Erythroblast (primary cell): ENCODE measurements at regions not wholly inside any gene's neighbourhood (a gene's known extent, or its start where the extent isn't known, plus 50 kb on each side); places are given as distances from the start of the nearest gene placed in this dataset.

Experiments
- DNase-seq, 2 experiments: peaks; one replicate each; lab custom pipeline; 2025; lab: John Stamatoyannopoulos, UW
- GATA1 ChIP-seq: IDR thresholded peaks from 2 replicates; pipeline ENCODE4 v1.6.1; 2011; ENCODE audit warnings: low read depth, mild to moderate bottlenecking, control low read depth, low read length, moderate library complexity
- POLR2A ChIP-seq: IDR thresholded peaks from 2 replicates; pipeline ENCODE4 v1.6.1; 2011; ENCODE audit warnings: mild to moderate bottlenecking, low read length

DNA sequence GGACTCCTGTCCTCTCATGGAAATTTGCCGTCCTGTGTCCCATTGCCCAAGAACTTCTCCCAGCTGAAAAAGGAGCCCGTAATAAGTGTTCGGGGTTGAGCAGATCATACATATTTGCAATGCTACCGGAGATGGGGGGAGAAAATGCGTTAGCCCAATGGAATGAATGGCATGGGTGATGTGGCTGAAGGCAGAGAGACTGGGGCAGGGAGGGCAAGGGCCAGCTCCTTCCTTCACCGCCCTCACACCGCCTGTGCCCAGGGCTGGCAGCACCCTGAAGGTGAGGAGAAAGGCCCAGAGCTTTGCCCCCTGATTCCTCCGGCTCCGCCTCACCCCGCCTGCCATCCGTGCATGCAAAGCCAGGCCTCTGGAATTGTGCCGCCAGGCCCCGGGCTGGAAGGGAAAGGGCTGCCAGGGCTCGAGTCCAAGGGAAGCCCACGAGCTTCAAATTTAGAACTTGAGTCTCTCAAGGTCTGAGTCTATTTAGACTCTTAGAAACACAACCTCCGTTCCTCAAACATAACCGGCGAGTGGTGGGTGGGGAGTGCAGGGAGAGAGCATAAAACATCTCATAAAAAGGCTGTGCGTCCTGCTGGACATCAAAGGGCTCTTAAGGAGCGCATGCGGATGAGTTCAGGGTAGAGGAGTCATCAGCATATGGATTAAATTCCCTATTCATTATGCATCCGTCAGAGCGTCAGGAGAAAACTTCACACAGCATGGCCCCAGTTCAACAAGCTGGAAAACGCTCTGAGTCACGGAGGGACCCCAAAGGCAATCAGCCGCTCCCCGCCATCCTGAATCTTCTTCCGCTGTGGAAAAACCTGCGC is 121.7 kb upstream of the GLI2 start:
- DNase-seq = no peak
- TF ChIP-seq GATA1 (no peak), POLR2A (no peak)

DNA sequence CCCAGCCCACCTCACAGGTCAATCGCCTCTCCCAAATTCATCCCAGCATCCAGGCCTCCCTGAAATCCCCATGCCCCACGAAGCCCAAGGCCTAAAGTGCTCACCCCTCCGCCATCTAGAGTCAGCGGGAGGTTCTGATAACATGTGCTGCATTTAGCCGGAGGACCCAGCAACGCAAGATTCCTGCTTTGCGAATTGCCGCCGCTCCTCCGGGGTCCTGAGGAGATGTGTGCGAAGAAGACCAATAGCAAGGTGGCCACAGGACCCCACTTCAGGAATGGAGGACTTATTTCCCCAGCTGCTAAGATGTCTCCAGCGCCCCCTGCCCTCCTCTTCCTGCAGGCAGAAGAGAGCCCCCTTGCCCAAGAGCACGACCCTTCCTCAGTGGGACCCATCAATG is 120.8 kb upstream of the GLI2 start:
- TF ChIP-seq GATA1 (no peak), POLR2A (no peak)
- no peak for DNase-seq

DNA sequence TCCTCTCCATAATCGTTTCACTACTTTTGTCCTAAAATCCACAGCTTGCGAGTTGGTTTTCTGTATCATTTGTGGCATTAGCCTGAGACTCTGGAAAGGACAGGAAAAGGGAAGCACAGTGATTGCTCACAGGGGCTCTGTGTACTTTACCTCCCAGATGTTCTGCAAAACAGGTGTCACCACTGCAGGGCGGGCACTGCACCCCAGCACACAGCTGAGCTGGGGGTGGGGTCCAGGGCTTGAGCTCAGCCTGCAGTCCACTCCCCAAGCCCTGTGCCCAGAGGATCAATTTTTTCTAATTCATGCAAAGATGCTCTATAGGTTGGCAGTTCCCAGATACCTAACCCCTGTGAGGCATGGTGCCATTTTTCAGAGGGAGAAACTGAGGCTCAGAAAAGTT is 119.4 kb upstream of the GLI2 start:
- DNase-seq = no peak
- TF ChIP-seq GATA1 = no peak
- TF ChIP-seq POLR2A = no peak

DNA sequence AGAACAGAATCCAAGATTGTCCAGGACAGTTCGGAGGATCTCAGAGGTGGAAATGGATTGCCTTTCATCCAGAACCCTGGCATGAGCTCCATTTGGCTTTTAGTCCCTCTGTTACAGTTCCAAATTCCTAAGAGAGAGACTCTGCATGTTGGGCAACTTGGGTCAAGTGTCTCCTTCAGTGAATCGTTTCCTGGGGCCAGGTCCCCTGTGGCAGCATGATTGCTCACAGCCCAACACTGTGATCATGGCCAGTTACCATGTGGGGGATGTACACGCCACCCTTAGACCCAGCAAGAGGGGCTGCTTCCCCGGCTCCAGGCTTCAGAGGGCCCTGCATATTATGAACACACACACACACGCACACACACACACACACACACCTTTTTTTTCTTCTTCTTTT is 118.6 kb upstream of the GLI2 start:
- no peak for DNase-seq

DNA sequence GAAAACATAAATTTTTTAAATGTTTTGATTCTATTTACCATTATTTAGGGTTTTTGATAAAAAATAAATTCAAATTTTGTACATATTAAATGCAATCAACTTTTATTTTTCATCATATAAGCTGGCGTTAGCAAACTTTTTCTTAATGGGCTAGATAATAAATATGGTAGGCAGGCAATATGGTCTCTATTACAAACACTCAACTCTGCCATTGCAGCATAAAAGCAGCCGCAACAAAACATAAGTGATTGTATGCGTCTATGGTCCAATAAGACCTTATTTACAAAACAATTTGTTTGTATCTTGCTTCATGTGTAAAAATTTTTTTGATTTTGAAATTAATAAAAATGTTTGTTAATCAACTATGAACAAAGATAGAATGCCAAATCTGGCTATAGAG is 116.8 kb upstream of the GLI2 start:
- TF ChIP-seq POLR2A (no peak), GATA1 (no peak)
- no peak for DNase-seq

More for the DNA sequence above, 118.6 kb upstream of the GLI2 start:
- TF ChIP-seq POLR2A (no peak), GATA1 (no peak)

DNA sequence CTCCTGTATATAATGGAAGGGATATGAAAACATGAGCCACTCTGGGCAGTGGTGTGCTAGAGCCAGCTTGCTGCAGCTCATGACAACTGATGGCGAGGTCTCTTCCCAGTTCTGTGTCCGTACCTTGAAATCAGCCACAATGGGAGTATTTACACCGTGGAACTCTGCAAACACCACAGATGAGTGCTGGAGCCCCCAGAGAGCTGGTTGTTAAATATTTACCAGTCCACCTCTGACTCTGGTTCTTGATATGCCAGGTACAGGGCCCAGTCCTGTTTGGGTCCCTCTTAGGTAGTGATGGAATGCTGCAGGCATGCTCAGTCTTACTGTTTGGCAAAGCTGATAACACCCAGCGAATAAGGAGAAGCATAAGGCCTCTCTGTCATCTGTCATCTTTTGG is 116.1 kb upstream of the GLI2 start:
- DNase-seq = no peak
- TF ChIP-seq GATA1 = no peak
- TF ChIP-seq POLR2A = no peak

DNA sequence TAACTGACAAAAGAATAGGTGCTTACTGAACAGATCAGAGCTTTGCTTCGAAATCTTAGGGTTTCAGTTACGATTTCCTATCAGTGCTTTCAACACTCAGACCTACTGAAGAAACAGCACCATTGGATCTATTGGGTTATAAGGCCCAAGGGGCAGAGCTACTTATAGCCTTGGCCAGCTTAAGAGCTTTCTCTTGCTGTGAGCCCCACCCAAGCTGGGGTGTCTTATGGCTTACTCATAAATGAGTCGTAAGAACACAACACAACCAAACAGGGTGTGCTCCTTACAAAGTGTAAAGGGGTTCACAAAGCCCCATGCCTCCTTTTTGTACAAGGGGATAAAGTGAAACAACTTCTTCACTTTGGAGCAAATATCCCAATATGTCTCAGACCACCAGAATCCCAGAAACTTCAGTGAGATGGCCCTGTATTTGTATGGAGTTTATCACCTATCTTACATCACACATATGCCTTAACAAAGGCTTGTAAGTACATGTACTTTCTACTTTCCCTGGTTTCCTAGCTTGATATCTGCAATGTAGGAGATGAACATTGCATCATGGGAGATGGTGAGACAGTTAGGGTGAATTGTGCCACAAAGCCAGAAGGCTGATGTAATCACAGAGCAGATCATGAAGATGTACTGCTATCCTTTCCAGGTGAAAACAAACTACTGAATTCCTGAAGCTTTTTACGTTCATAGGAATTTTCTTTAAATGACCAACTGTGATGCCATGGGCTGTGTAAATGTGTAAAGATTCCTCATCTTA is 115.5 kb upstream of the GLI2 start:
- TF ChIP-seq POLR2A (no peak), GATA1 (no peak)
- DNase-seq = no peak

DNA sequence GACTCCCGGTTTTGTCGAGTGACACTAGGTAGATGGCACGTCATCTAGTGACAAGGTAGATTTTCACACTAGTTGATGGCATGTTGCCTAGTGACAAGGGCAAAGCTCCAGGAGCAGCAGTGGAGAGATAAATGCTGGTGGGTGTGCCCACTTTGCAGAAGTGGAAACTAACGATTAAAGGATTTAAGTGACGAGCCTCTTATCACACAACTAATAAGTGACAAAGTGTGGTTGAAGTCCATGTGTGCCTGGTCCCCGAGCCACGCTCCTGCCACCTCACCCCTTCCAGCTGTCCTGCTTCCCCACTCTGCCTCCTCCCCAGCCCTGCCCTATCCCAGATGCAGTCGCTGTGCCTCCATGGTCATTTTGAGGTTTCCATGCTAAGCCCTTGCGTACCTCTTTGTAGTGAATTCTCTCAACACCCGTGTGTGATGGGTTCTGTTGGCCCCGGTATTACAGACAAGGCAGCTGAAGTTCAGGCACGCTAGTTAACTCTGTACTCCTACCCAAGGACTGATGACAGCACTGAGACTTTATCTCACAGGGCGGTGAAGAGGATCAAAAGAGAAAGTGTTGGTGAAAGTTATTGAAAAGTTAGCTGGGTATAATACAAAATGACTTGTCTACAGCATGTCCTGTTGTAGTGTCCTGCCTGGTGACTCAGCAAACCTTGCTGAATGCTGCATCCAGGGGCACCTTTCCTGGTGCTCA is 113.4 kb upstream of the GLI2 start:
- no peak for TF ChIP-seq POLR2A
- no peak for TF ChIP-seq GATA1
- no peak for DNase-seq

DNA sequence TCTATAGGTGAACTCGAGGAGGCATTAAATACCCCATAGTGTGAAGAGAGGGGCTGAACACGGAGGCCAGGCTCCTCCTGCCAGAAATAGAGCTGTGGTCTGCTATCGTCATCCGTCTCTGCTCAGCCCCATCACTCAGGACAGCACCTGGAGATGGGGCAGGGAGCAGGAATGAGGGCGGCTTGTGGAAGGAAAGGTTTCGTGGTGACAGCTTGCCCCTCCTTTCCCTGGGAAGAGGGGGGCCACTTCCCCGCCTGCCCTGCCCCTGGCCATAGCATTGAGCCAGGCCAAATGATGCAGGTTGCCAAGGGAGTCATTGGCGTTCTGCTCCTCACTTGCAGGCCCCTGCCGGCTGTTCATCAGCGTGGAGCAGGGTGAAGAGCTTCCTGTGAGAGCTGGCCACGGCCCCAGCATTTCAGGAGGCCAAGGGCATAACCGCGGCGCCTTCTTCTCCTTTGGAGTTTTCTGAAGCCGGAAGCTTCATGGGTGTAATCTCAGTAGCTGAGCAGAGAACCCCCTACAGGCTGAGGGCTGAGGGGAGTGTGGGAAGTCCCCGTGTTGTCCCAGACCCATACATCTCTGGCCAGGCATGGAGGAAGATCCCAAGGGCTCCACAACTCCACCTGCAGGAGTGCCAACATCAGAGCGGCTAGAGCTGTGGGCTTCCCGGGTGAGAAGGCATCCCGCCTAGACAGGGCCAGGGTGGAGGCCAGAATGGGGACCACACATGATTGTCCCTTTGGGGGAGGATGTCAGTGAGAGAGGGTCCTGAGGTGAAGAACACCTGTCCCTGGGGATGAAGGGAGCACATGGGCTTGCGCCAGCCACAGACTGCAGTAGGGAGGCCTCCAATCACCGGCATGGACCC is 112.5 kb upstream of the GLI2 start:
- no peak for DNase-seq
- TF ChIP-seq POLR2A (no peak), GATA1 (no peak)

DNA sequence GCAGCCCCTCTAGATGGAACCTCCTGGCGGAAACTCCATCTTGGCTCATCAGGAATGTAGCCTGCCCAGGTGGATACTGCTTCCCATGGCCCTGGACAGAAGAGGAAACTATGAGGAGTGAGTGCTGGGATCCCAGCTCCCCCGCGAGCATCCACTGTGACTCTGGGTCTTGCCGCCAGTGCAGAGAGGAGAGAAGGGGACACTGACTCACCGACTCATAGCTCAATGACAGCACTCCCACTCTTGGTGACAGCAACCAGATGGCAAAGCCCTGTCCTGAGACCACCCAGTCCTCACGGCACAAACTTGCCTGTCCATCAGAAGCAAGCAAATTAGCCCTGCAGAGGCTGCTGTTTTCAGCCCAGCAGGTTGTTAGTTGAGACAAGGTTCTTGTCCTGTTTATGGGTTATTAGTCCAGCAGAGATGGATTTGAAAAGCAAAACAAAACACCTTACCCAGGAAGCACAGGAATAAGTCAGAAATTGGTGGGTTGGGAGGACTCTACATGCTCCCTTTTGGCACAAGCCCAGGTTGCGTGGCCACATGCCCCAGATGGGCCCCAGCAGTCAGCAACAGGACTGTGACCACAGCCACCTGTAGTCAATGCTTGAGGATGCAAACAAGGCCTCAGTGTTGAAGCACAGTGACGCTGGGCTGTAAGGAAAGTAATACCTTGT is 111.5 kb upstream of the GLI2 start:
- no peak for DNase-seq
- TF ChIP-seq POLR2A (no peak), GATA1 (no peak)

DNA sequence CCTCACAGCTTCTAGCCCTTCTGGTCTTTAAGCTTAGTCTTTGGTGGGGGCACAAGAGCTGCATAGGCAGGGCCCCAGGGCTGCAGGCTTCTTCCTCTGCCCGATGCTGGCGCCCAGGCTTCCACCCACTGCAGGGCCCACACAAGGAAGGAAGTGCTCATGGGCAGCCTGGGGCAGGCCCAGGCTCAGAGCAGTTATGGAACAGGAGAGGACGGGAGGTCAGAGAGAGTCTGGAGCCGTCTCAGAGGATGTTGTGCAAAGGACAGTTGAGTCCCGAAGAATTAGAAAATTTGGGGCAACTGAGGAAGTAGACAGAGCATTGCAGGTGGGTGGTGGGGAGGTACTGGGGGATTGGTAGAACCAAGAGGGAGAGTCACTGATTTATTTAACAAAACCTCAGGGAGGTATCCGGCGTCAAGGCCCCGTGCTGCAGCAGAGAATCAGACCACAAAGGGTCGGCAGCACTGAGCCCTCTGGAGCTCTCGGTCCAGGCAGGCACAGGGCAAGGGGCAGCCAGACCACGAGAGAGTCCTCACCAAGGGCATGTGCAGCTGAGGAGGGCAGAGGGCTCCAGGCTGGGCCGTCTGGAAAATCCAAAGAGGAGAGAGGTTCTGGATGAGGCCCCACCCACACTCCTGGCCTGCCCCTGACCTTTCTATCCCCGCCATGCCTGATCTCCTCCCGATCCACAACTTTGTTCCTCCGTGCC is 110.8 kb upstream of the GLI2 start:
- TF ChIP-seq GATA1 (no peak), POLR2A (no peak)
- no peak for DNase-seq
